ENCODE measurements at regions not wholly inside any gene's neighbourhood (a gene's known extent, or its start where the extent isn't known, plus 50 kb on each side); places are given as distances from the start of the nearest gene placed in this dataset.

DNA sequence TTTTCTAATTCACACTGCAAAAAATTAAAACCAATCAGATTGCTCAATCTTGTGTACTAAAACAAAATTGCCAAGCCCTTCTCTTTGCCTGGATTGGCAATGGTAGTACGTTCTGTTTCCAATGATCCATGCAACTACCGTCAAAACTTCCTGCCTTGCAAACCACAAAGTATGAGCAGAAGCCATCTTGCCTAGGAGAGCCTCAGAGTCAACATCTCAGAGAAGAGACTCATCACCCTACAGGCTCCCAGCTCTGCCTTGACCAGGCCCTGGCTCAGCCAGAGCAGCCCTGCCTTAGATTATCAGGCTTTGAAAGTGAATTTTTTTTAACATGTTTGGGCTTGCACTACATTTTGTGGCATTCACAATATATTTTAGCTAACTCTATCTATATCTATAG, 574.1 kb downstream of the SATB2 start:
- no peak overlapping the region for H3K4me3 ChIP-seq
- H3K27ac ChIP-seq: no peak overlapping the region
- TF ChIP-seq CTCF (IDR thresholded peaks at IDR 0.05): no peak
- DNase-seq (ENCODE audit: low spot score): no peak

DNA sequence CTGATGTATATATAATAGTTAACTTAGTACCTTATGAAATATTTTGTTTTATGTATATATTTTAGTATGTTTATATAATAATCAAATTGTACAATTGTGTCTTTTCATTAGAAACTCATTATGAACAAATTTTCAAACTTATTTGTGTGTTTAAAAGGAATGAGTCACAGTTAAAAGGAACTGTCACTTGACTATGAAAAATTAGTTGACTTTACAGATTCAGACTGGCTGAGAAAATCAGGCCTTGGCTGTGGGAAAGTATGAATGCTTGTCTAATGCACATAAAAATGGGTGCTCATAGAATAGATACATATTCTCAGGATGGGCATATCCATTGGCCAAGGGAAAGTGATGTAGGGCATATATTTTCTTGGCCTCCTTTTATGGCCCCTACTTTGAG, 576.8 kb downstream of the SATB2 start:
- DNase-seq (ENCODE audit: low spot score): no peak
- H3K4me3 ChIP-seq: no peak overlapping the region
- H3K27ac ChIP-seq: no peak overlapping the region
- TF ChIP-seq CTCF (IDR thresholded peaks at IDR 0.05): no peak

- TF ChIP-seq CTCF (IDR thresholded peaks at IDR 0.05): no peak
- H3K4me3 ChIP-seq: no peak overlapping the region
- H3K27ac ChIP-seq: no peak overlapping the region
- no peak for DNase-seq (ENCODE audit: low spot score)
Measured at GRCh38 chr2:198880421-198880820, 577.3 kb downstream of the SATB2 start.

- no peak for TF ChIP-seq CTCF (IDR thresholded peaks at IDR 0.05)
- Histone ChIP-seq H3K27ac (peak overlapping the region in 1 of 2 donors; percentile 64), H3K4me3 (no peak overlapping the region)
- no peak for DNase-seq (ENCODE audit: low spot score)
Measured at GRCh38 chr2:198874472-198874858, 583.3 kb downstream of the SATB2 start.

DNA sequence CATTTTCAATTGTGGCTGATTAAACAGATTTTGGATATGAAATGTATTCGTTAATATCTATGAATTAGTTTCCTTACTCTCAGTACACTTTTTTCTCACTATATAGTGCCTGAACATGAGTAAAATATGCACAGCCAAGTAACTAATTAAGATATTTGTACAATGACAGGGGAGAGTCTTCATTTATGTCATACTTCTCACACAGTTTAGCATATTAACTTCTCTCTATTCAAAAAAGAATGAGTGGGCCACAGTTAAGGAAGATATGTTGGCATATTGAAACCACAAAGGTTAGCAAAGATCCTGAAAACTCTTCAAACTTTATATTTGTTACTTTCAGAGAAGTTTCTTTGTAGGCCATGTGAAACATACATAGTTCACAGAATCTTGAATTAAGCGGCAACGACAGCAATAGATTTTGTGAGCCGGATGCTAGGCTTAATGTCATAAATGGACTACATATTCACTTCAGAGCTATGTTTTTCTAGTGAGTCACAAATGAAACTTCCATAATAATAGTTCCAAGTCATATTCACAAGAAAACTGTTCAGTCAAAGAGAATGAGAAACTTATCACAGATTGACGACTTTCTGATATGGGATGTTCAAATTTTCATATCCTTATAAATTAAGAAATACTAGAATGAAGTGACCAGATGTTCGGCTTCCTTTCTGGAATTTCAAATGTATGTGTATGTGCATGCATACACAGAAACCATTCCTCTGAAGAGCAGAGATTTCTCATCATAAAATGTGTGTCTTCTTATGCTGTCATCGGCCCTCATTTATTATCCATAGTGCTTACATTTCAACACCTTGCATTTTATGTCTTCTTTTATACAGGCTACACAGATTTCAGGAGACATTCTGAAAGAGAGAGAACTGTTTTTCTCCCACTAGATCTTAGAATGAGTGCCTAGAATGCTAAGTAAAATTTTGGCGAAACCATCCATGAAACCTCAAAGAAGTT, 584.0 kb downstream of the SATB2 start:
- DNase-seq (ENCODE audit: low spot score): no peak
- peak overlapping the region in 1 of 2 donors; percentile 64 for H3K27ac ChIP-seq
- no peak overlapping the region for H3K4me3 ChIP-seq
- TF ChIP-seq CTCF (IDR thresholded peaks at IDR 0.05): no peak

GRCh38 chr2:198863655-198864054, 594.1 kb downstream of the SATB2 start:
- no peak for TF ChIP-seq CTCF (IDR thresholded peaks at IDR 0.05)
- no peak for DNase-seq (ENCODE audit: low spot score)
- Histone ChIP-seq H3K4me3 (no peak overlapping the region), H3K27ac (no peak overlapping the region)

- Histone ChIP-seq H3K4me3 (no peak overlapping the region), H3K27ac (no peak overlapping the region)
- TF ChIP-seq CTCF (IDR thresholded peaks at IDR 0.05): no peak
- no peak for DNase-seq (ENCODE audit: low spot score)
Measured at GRCh38 chr2:198861080-198861479, 596.7 kb downstream of the SATB2 start.
